IMR-90 (cell line): ENCODE measurements at regions not wholly inside any gene's neighbourhood (a gene's known extent, or its start where the extent isn't known, plus 50 kb on each side); places are given as distances from the start of the nearest gene placed in this dataset.

Source experiments
- ATAC-seq: fragments of 200-7000 bp; cut with Tn5 transposase; 2 replicates; pipeline ENCODE4 v1.9.1; 2020; ENCODE audit warnings: low read depth, mild to moderate bottlenecking, moderate library complexity
- BruUV-seq: library from RNA; stranded (reverse); fragments of 400-500 nt; replicated peaks from 2 replicates; lab custom pipeline; 2021; lab: Mats Ljungman, UMichigan
- CTCF ChIA-PET: fragments of 300-600 bp; formaldehyde crosslinking; extraction: SDS; loops from one replicate; lab custom pipeline; 2021; ENCODE audit warnings: antibody characterized with exemption; lab: Yijun Ruan, JAX
- POLR2A ChIA-PET: fragments of 300-600 bp; sonication (Branson Sonifier 250); formaldehyde crosslinking; loops from one replicate; lab custom pipeline; 2022; ENCODE audit warnings: antibody characterized with exemption; ENCODE audit not compliant: unreplicated experiment; lab: Charles Lee
- DNase-seq: peaks from one replicate; pipeline ENCODE4 v3.0.0; 2013
- H2AFZ ChIP-seq: replicated peaks from 2 replicates; pipeline ENCODE3; 2013; ENCODE audit warnings: low read length, mild to moderate bottlenecking; ENCODE audit not compliant: poor library complexity
- H2AK5ac ChIP-seq: 2 replicates; pipeline ENCODE4 v1.6.1; 2013; ENCODE audit warnings: low read depth, low read length, inconsistent platforms
- H2AK9ac ChIP-seq: replicated peaks from 2 replicates; pipeline ENCODE3; 2013; ENCODE audit warnings: mild to moderate bottlenecking, low read depth, low read length, moderate library complexity; ENCODE audit not compliant: poor library complexity
- H2BK120ac ChIP-seq: 2 replicates; pipeline ENCODE4 v1.6.1; 2013; ENCODE audit warnings: low read depth, low read length, inconsistent platforms
- H2BK15ac ChIP-seq: 3 replicates; pipeline ENCODE4 v1.6.1; 2013; ENCODE audit warnings: low read depth, low read length, inconsistent platforms
- H2BK20ac ChIP-seq: 2 replicates; pipeline ENCODE4 v1.6.1; 2013; ENCODE audit warnings: low read depth, mild to moderate bottlenecking, inconsistent platforms, low read length, moderate library complexity
- H2BK5ac ChIP-seq: 2 replicates; pipeline ENCODE4 v1.6.1; 2013; ENCODE audit warnings: mild to moderate bottlenecking, low read depth, low read length, inconsistent platforms; ENCODE audit not compliant: poor library complexity, severe bottlenecking
- H3K14ac ChIP-seq: replicated peaks from 2 replicates; pipeline ENCODE4 v1.6.1; 2013; ENCODE audit warnings: low read depth, low read length, inconsistent platforms
- H3K18ac ChIP-seq: 2 replicates; pipeline ENCODE4 v1.6.1; 2013; ENCODE audit warnings: low read depth, low read length, control low read depth
- H3K23ac ChIP-seq: 2 replicates; pipeline ENCODE4 v1.6.1; 2013; ENCODE audit warnings: low read depth, low read length, inconsistent platforms
- H3K27ac ChIP-seq: 2 replicates; pipeline ENCODE4 v1.5.1; 2013; ENCODE audit warnings: mild to moderate bottlenecking, control low read depth, low read length; ENCODE audit not compliant: insufficient read depth
- H3K27me3 ChIP-seq: 2 replicates; pipeline ENCODE4 v1.6.1; 2013; ENCODE audit warnings: low read length; ENCODE audit not compliant: control insufficient read depth, insufficient read depth
- H3K36me3 ChIP-seq: 2 replicates; pipeline ENCODE4 v1.6.1; 2013; ENCODE audit warnings: low read length, mixed read lengths; ENCODE audit not compliant: control insufficient read depth, insufficient read depth
- H3K4ac ChIP-seq: 2 replicates; pipeline ENCODE4 v1.6.1; 2013; ENCODE audit warnings: low read depth, low read length, inconsistent platforms
- H3K4me1 ChIP-seq: 2 replicates; pipeline ENCODE4 v1.6.1; 2013; ENCODE audit warnings: low read length, mixed read lengths; ENCODE audit not compliant: control insufficient read depth, insufficient read depth
- H3K4me2 ChIP-seq: 2 replicates; pipeline ENCODE4 v1.6.1; 2013; ENCODE audit warnings: low read depth, mild to moderate bottlenecking, control low read depth, low read length, moderate library complexity
- H3K4me3 ChIP-seq: 2 replicates; pipeline ENCODE4 v1.5.1; 2013; ENCODE audit warnings: low read depth, mild to moderate bottlenecking, control low read depth, low read length, moderate library complexity; ENCODE audit not compliant: insufficient read depth
- H3K56ac ChIP-seq: 2 replicates; pipeline ENCODE4 v1.6.1; 2013; ENCODE audit warnings: low read length, inconsistent platforms; ENCODE audit not compliant: insufficient read depth; ENCODE audit errors: extremely low read depth
- H3K79me1 ChIP-seq, 2 experiments: 2 replicates each; pipeline ENCODE4 v1.6.1; 2013; ENCODE audit warnings: low read length in 2 of 2, inconsistent platforms in 1 of 2, low read depth in 1 of 2
- H3K9ac ChIP-seq: 2 replicates; pipeline ENCODE4 v1.6.1; 2013; ENCODE audit warnings: low read depth, low read length, control low read depth
- H3K9me1 ChIP-seq: 2 replicates; pipeline ENCODE4 v1.6.1; 2013; ENCODE audit warnings: low read length, inconsistent platforms; ENCODE audit not compliant: insufficient read depth
- H3K9me3 ChIP-seq: 2 replicates; pipeline ENCODE4 v1.6.1; 2013; ENCODE audit warnings: low read length; ENCODE audit not compliant: control insufficient read depth, insufficient read depth
- H4K20me1 ChIP-seq: 2 replicates; pipeline ENCODE4 v1.6.1; 2013; ENCODE audit warnings: low read length, inconsistent platforms; ENCODE audit not compliant: insufficient read depth
- H4K5ac ChIP-seq: 2 replicates; pipeline ENCODE4 v1.6.1; 2013; ENCODE audit warnings: mild to moderate bottlenecking, low read depth, low read length, control low read depth
- H4K8ac ChIP-seq, 2 experiments: 2 replicates each; pipeline ENCODE4 v1.6.1; 2013; ENCODE audit warnings: low read depth in 2 of 2, low read length in 2 of 2, control low read depth in 1 of 2, inconsistent platforms in 1 of 2
- H4K91ac ChIP-seq: 2 replicates; pipeline ENCODE4 v1.6.1; 2013; ENCODE audit warnings: low read depth, low read length, inconsistent platforms; ENCODE audit not compliant: insufficient read depth
- RCOR1 ChIP-seq: IDR thresholded peaks from 2 replicates; pipeline ENCODE4 v1.6.1; 2012; ENCODE audit warnings: mild to moderate bottlenecking, low read length, improper control_type of control experiment; ENCODE audit not compliant: insufficient replicate concordance
- RFX5 ChIP-seq: IDR thresholded peaks from 2 replicates; pipeline ENCODE4 v1.8.0; 2012; ENCODE audit warnings: low read depth, mild to moderate bottlenecking, low read length, moderate library complexity
- WGBS, 2 experiments: methylation state at CpG; one replicate each; pipeline versions ENCODE4 v1.1.5 to v1.1.7; 2013; ENCODE audit warnings: missing lambda C conversion rate in 2 of 2; ENCODE audit not compliant: insufficient read length in 1 of 2; ENCODE audit errors: extremely low coverage in 2 of 2; 5-methylcytosine and 5-hydroxymethylcytosine counted together
- dilution Hi-C: fragments of 300-500 bp; cut with HindIII; formaldehyde crosslinking; loops from one replicate; pipeline ENCODE4 v1.14.3; 2018; ENCODE audit warnings: low sequenced_read_pairs; ENCODE audit not compliant: unreplicated experiment
- in situ Hi-C: fragments of 300-500 bp; cut with MboI; formaldehyde crosslinking; loops from 3 replicates; pipeline ENCODE4 v1.14.3; 2019; ENCODE audit warnings: low sequenced_read_pairs, inconsistent platforms, mixed read lengths
- intact Hi-C: fragments of 100-400 bp; cut with micrococcal nuclease; formaldehyde crosslinking; loops from 2 replicates; pipeline ENCODE4 v1.10.0; 2022

GRCh38 chr4:54176202-54176601 lies 52.9 kb upstream of the PDGFRA start:
- Histone ChIP-seq H3K14ac (no peak overlapping the region), H3K79me1 (no peaks in the 10 kb centered on the region), H4K91ac (no peak overlapping the region), H2BK20ac (no peak overlapping the region), H3K36me3 (no peaks in the 10 kb centered on the region), H3K9me3 (no peaks in the 10 kb centered on the region), H2BK120ac (no peak overlapping the region), H3K9me1 (no peaks in the 10 kb centered on the region), H2BK15ac (no peak overlapping the region), H4K20me1 (no peaks in the 10 kb centered on the region), H3K18ac (no peak overlapping the region), H4K5ac (no peak overlapping the region), H3K4me1 (no peaks in the 10 kb centered on the region; the same call in 1 of the 2 replicates), H3K4me2 (no peak overlapping the region), H2AFZ (no peak overlapping the region), H2AK5ac (no peak overlapping the region), H2AK9ac (no peak overlapping the region), H4K8ac (no peak overlapping the region), H3K56ac (no peak overlapping the region), H3K4me3 (no peak overlapping the region), H3K4ac (no peak overlapping the region), H3K27me3 (no peaks in the 10 kb centered on the region), H2BK5ac (no peak overlapping the region), H3K27ac (no peak overlapping the region), H3K23ac (no peak overlapping the region), H3K9ac (no peak overlapping the region)
- intact Hi-C loops (no loop called here), dilution Hi-C loops (no loop called here), in situ Hi-C loops (no loop called here)
- TF ChIP-seq RFX5 (no peak), RCOR1 (no peak)
- BruUV-seq = no TSS peak
- ChIA-PET POLR2A (no interaction called here), CTCF (no interaction called here)
- no peak for DNase-seq
- no CpG with 5 or more reads among the region's 2 CpGs for WGBS, 2 experiments
- ATAC-seq = no peak
